ENCODE measurements at regions not wholly inside any gene's neighbourhood (a gene's known extent, or its start where the extent isn't known, plus 50 kb on each side); places are given as distances from the start of the nearest gene placed in this dataset.

DNA sequence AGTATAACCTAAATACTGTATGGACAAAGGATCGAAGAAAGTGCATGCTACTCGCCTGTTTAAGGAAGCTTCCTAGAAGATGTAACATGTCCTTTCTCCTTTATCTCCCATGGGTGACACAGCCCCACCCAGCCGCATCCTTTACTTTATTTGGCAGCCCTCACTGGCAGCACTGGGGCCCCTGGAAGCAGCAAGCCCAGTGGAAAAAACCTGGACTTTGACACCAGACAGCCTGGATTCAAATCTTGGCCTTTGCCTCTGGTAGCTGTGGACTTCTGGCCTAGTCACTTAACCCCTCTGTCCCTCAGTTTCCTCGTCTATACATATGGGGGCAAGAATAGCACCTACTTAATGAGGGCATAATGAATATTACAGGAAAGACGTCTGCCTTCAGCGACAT is 67.1 kb downstream of the MYEOV start:
- no peak overlapping the region for H3K9ac ChIP-seq (replicated peaks; ENCODE audit: extremely low read depth, insufficient read depth, low read length)
- FAIRE-seq = no peak
- no peak overlapping the region for H3K4me3 ChIP-seq (replicated peaks in 1 of 3; ENCODE audit: insufficient read depth in 1 of 3, low read depth in 1 of 3, low read length in 3 of 3)
- ChIA-PET CTCF (interaction anchor here (0.9 to 2.5 kb wide), 3 partner anchors 8 to 68 kb away, joined by 3 to 10 read pairs (median 10); partner anchors contain the start of gene MYEOV), POLR2A (interaction anchor here (0.6 kb wide), 1 partner anchor 213 kb away, joined by 3 read pairs; no protein-coding TSS in a partner anchor)
- H3K27me3 ChIP-seq (ENCODE audit: control insufficient read depth in 2 of 2, insufficient read depth in 2 of 2, low read length in 2 of 2) = no peaks in the 10 kb centered on the region
- H3K4me1 ChIP-seq (ENCODE audit: control insufficient read depth, extremely low read depth, insufficient read depth, low read length) = peaks cover 27% of the 10 kb centered on the region
- no peaks in the 10 kb centered on the region for H3K79me2 ChIP-seq (ENCODE audit: control insufficient read depth, insufficient read depth, low read length)
- H3K9me1 ChIP-seq (replicated peaks; ENCODE audit: control insufficient read depth, extremely low read depth, insufficient read depth, low read length) = no peaks in the 10 kb centered on the region
- H3K9me3 ChIP-seq (replicated peaks; ENCODE audit: control insufficient read depth, insufficient read depth, low read length) = no peaks in the 10 kb centered on the region
- no peaks in the 10 kb centered on the region for H3K36me3 ChIP-seq (ENCODE audit: control insufficient read depth in 2 of 2, extremely low read depth in 1 of 2, insufficient read depth in 2 of 2, low read length in 2 of 2)
- H4K20me1 ChIP-seq (replicated peaks; ENCODE audit: control insufficient read depth, extremely low read depth, insufficient read depth, low read length) = no peaks in the 10 kb centered on the region
- TF ChIP-seq GATA2 (IDR thresholded peaks at IDR 0.05; ENCODE audit: insufficient read depth, insufficient read length, low read depth, low read length) (no peak), POLR2A (IDR thresholded peaks at IDR 0.05; ENCODE audit: low read depth, low read length) (no peak), JUN (IDR thresholded peaks at IDR 0.05; ENCODE audit: borderline replicate concordance, insufficient read depth, insufficient read length, low read depth) (no peak)
- TF ChIP-seq, protein P1, sequence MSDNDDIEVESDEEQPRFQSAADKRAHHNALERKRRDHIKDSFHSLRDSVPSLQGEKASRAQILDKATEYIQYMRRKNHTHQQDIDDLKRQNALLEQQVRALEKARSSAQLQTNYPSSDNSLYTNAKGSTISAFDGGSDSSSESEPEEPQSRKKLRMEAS (IDR thresholded peaks at IDR 0.05; ENCODE audit: insufficient read depth, insufficient read length) = no peak
- dilution Hi-C loops (cut with MboI; ENCODE audit: extremely low pct_ligation_motif_present, low sequenced_read_pairs) (no loop called here), intact Hi-C loops (cut with micrococcal nuclease) (no loop called here)
- no peak overlapping the region for H3K4me2 ChIP-seq (ENCODE audit: insufficient read depth, low read length)
- no peak overlapping the region for H2AFZ ChIP-seq (ENCODE audit: low read depth, low read length)
- no peak for DNase-seq (ENCODE audit: low read depth, low spot score)
- no peak overlapping the region for H3K27ac ChIP-seq (ENCODE audit: insufficient read depth, low read depth, low read length)
- BruUV-seq (replicated peaks) = no TSS peak

DNA sequence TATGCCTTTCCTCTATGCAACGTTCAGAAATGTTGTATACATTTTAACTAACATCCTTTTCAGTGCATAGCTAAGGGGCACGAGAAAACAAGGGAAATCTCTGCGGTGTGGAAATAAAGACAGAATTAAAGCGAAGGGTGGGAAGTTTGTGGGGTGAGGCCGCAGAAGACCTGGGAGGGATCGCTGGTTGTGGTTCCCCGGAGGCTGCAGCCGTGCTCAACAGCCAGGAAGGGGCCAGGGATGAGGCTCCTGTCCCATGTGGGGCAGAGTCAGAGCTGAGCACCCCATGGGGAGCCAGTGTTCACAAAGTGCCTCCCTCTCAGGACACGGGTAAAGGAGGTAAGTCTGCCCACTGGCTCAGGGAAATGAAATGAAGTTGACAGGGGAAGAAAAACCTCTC is 67.5 kb downstream of the MYEOV start:
- H3K9me1 ChIP-seq (replicated peaks; ENCODE audit: control insufficient read depth, extremely low read depth, insufficient read depth, low read length) = no peaks in the 10 kb centered on the region
- no peaks in the 10 kb centered on the region for H3K36me3 ChIP-seq (ENCODE audit: control insufficient read depth in 2 of 2, extremely low read depth in 1 of 2, insufficient read depth in 2 of 2, low read length in 2 of 2)
- no TSS peak for BruUV-seq (replicated peaks)
- no peaks in the 10 kb centered on the region for H3K79me2 ChIP-seq (ENCODE audit: control insufficient read depth, insufficient read depth, low read length)
- H3K4me3 ChIP-seq (replicated peaks in 1 of 3; ENCODE audit: insufficient read depth in 1 of 3, low read depth in 1 of 3, low read length in 3 of 3) = no peak overlapping the region
- H4K20me1 ChIP-seq (replicated peaks; ENCODE audit: control insufficient read depth, extremely low read depth, insufficient read depth, low read length) = no peaks in the 10 kb centered on the region
- POLR2A ChIA-PET = interaction anchor here (0.6 kb wide), 1 partner anchor 212 kb away, joined by 3 read pairs; no protein-coding TSS in a partner anchor
- no peaks in the 10 kb centered on the region for H3K9me3 ChIP-seq (replicated peaks; ENCODE audit: control insufficient read depth, insufficient read depth, low read length)
- no peak overlapping the region for H3K4me2 ChIP-seq (ENCODE audit: insufficient read depth, low read length)
- CTCF ChIA-PET = interaction anchor here (0.8 to 2.5 kb wide), 3 partner anchors 9 to 68 kb away, joined by 4 to 10 read pairs (median 10); partner anchors contain the start of gene MYEOV
- FAIRE-seq (no peak), DNase-seq (ENCODE audit: low read depth, low spot score) (no peak)
- TF ChIP-seq EZH2 (IDR thresholded peaks at IDR 0.05; ENCODE audit: borderline replicate concordance, low read depth, low read length, severe bottlenecking) (no peak), GATA2 (IDR thresholded peaks at IDR 0.05; ENCODE audit: insufficient read depth, insufficient read length, low read depth, low read length) (no peak), POLR2A (IDR thresholded peaks at IDR 0.05; ENCODE audit: low read depth, low read length) (no peak), JUN (IDR thresholded peaks at IDR 0.05; ENCODE audit: borderline replicate concordance, insufficient read depth, insufficient read length, low read depth) (no peak), POLR2AphosphoS5 (IDR thresholded peaks at IDR 0.05; ENCODE audit: insufficient read depth, low read depth, low read length) (no peak), MYC (IDR thresholded peaks at IDR 0.05; ENCODE audit: low read depth, low read length) (no peak), FOS (IDR thresholded peaks at IDR 0.05; ENCODE audit: borderline replicate concordance, insufficient read depth, low read length) (no peak)
- TF ChIP-seq, protein P2, sequence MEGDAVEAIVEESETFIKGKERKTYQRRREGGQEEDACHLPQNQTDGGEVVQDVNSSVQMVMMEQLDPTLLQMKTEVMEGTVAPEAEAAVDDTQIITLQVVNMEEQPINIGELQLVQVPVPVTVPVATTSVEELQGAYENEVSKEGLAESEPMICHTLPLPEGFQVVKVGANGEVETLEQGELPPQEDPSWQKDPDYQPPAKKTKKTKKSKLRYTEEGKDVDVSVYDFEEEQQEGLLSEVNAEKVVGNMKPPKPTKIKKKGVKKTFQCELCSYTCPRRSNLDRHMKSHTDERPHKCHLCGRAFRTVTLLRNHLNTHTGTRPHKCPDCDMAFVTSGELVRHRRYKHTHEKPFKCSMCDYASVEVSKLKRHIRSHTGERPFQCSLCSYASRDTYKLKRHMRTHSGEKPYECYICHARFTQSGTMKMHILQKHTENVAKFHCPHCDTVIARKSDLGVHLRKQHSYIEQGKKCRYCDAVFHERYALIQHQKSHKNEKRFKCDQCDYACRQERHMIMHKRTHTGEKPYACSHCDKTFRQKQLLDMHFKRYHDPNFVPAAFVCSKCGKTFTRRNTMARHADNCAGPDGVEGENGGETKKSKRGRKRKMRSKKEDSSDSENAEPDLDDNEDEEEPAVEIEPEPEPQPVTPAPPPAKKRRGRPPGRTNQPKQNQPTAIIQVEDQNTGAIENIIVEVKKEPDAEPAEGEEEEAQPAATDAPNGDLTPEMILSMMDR (IDR thresholded peaks at IDR 0.05; ENCODE audit: extremely low read depth in 1 of 2, insufficient read depth in 1 of 2, low read depth in 1 of 2, low read length in 2 of 2) = no peak
- TF ChIP-seq, protein P1 (IDR thresholded peaks at IDR 0.05; ENCODE audit: insufficient read depth, insufficient read length) = no peak
- no peak overlapping the region for H3K9ac ChIP-seq (replicated peaks; ENCODE audit: extremely low read depth, insufficient read depth, low read length)
- H2AFZ ChIP-seq (ENCODE audit: low read depth, low read length) = no peak overlapping the region
- dilution Hi-C loops (cut with MboI; ENCODE audit: extremely low pct_ligation_motif_present, low sequenced_read_pairs) (no loop called here), intact Hi-C loops (cut with micrococcal nuclease) (no loop called here)
- no peaks in the 10 kb centered on the region for H3K27me3 ChIP-seq (ENCODE audit: control insufficient read depth in 2 of 2, insufficient read depth in 2 of 2, low read length in 2 of 2)
- peaks cover 27% of the 10 kb centered on the region for H3K4me1 ChIP-seq (ENCODE audit: control insufficient read depth, extremely low read depth, insufficient read depth, low read length)
- no peak overlapping the region for H3K27ac ChIP-seq (ENCODE audit: insufficient read depth, low read depth, low read length)
